SHP77 treated with DMSO at 0.1 percent for 48 hours (cell line): ENCODE measurements at regions not wholly inside any gene's neighbourhood (a gene's known extent, or its start where the extent isn't known, plus 50 kb on each side); places are given as distances from the start of the nearest gene placed in this dataset.
"Not testable (repeated sequence)": the region's sequence is repeated elsewhere in the genome, so short reads cannot be mapped to it uniquely, and the experiment has no call there.

Source experiments
- DNase-seq: peaks from one replicate; lab custom pipeline; 2025; lab: John Stamatoyannopoulos, UW

DNA sequence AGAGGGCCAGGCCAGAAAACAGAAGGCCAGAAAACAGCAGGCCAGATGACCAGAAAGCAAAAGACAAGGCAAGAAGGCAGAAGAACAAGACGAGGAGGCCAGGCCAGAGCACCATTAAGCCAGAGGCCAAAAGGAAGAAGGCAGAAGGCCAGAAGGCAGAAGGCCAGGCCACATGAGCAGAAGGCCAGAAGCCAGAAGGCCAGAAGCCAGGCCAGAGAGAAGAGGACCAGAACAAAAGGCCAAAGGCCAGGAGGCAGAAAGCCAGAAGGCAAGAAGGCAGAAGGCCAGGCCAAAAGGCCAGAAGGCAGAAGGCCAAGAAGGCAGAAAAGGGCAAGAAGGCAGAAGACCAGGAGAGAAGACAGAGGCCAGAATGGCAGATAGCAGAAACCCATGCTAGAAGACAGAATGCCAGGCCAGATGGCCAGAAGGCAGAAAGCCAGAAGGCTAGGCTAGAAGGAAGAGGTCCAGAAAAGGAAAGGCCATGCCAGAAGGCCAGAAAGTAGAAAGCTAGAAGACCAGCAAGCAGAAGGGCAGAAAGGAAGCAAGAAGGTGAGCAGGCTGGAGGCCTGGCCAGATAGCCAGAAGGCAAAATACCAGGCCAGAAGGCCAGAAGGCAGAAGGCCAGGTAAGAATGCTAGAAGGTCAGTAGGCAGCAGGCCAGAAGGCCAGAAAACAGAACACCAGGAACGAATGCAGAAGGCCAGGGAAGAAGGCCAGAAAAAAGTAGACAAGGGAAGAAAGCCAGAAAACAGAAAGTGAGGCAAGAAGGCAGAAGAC is 187.6 kb downstream of the TUBA3C start:
- DNase-seq, result no peak

DNA sequence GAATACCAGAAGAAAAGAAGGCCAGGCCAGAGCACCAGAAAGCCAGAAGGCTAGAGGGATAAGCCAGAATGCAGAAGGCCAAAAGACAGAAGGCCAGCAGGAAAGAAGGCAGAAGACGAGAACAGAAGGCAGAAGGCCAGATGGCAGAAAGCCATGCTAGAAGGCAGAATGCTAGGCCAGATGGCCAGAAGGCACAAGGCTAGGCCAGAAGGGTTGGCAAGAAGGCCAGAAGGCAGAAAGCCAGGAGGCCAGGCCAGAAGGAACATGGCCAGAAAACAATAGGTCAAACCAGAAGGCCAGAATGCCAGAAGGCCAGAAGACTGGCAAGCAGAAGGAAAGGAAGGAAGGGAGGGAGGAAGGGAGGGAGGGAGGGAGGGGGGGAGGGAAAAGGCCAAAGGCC is 188.8 kb downstream of the TUBA3C start:
- no peak for DNase-seq

DNA sequence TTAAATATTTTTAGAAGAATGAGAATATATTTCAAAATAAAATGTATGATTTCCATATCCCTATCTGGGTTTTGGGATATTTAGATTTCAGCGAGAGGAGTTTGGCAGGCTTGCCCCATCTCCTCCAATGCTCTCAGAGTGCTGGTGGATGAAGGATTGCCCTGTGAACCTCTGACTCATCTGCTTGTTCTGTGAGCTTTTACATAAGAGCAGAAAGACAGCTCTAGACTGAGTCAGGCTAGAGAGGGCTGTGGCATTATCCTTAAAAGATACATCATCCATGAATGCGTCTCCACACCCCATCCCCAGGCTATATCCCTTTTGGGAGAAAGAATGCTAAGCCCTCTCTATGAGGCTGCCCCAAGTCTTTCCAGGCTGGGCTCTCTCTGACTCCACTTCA is 190.6 kb downstream of the TUBA3C start:
- DNase-seq, result no peak

DNA sequence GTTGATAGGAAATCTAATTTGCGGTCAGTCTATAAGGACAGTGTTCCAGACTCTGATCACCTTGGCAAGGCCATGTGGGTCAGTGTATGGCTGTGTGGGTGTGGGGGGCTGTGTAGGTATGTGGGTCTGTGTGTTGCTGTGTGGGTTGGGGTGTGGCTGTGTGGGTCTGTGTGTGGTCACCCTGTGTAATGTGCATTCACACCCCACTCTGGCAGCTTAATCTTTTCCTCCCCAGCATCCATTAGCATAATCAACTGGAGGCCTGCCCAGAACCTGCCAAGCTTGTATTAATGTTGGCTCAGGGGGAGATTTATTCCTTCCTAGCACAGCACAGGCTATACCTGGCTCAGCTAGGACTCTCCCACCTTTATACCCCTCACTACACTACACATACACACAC is 203.2 kb downstream of the TUBA3C start:
- DNase-seq, result no peak

DNA sequence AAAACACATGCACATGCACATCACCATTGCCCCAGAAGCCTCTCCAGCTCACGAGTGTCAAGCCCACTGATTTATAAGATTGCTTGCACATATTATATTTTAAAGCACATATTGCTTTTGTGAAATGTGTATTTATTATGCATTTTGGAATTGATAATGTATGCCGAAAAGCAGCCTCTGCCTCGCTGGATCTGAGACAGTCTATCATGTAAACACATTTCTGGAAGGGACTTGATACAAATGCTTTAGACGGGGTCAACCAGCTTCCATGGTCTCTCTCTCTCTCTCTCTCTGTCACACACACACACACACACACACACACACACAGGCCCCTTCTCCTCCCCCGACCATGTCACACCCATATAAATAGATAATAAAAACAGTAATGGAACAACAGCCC is 203.8 kb downstream of the TUBA3C start:
- no peak for DNase-seq

DNA sequence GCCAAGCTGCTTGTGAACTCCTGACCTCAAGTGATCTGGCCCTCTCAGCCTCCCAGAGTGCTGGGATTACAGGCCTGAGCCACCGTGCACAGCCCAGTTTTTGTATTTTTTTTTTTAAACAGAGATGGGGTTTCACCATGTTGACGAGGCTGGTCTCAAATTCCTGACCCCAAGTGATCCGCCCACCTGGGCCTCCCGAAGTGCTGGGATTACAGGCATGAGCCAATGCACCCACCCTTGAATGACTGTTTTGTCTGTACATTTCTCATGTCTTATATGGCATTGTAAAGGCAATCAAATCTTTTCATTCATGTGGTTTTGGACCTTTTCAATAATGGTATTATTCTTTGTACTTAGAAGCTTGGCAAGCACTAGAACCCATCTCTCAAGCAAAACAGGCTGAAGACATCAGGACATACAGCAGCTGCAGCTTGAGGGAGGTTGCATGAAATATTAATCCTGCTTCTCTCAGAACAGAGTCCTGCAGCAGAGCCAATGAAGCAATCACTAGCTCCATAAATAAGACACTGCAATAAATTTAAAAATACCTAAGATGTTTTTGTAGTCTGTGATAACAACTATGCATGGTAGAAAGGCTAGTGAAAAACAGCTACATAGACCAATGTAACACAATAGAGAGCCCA is 209.9 kb downstream of the TUBA3C start:
- no peak for DNase-seq

DNA sequence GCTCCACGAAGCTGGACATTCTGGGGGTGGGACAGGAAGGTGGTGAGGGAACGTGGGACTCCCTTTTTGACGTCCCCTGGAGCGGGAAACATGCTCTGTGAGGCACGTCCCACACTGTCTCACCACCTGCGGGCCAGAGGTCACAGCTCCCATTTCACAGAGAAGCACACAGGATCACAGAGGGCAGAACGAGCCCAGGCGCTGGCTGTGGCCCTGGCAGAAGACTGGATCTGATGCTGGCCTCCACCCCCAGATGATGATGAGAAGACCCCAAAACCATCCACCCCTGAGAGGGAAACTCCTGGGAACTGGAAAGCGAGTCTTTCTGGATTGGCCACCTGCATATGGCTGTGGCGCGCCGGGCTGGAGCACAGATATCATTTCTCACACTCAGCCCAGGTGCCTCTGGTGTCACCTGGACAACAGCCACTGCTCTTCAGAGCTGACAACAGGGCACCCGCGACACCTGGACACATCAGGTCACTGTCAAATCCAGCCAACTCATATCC is 216.2 kb downstream of the TUBA3C start:
- DNase-seq, result no peak

DNA sequence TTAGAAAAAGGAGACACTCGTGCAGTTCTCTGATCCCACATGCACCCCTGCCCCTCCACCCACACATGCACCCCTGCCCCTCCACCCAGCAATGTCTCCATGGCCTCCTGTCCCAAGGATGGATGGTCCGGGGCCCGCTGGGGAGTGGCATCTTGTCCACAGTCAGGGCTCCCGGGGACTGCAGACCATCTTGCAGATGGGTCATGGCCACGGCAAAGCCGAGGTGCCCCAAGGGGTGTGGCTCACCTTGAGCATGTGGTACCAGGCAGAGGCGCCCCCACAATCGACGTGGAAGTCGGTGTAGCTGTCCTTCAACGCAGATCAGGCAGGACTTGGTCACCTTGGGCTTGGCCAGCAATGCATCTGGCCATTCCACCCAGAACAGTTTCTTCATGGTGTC is 216.7 kb downstream of the TUBA3C start:
- DNase-seq, result no peak

DNA sequence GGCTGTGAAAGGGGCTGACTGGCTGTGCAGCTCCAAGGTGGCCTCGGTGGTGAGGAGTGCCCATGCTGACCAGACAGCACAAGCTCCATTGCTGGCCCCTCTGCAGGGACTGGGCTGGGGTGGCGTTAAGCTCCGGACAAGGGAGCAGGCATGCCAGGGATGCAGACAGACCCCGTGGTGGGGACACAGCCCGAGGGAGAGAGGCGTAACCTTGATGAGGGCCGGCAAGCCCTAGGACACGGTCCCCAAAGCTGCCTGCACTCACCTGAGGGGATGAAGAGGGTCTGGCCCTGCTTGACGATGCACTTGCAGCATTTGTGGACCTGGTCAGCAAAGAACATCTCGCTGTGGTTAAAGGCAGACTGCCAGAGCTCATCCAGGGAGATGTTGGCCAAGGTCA is 217.9 kb downstream of the TUBA3C start:
- DNase-seq, result not testable (repeated sequence)

DNA sequence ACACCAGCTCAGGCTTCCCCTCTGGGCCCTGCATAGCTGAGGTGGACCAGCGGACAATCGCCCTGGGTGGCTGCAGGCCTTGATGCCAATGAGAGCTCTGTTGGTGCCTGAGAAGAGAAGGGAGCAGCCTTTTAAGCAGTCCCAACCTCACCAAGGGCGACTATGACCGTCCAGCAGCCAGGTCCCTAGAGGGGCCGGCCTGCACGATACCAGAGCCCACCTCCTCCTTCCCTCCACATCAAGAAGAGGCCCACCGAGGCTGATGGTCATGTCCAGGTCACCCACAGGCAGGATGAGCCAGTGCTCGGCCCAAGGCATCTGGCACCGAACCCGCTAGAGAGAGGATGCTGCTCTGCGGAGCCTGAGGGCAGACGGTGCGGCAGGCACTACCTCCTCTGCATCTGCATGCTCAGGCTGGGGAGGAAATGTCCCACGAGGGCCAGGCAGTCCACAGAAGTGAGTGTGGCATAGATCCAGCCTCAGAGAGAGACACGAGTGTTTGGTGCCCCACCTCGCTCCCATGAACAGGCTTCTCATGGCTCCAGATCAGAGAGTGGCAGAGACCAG is 219.4 kb downstream of the TUBA3C start:
- no peak for DNase-seq

DNA sequence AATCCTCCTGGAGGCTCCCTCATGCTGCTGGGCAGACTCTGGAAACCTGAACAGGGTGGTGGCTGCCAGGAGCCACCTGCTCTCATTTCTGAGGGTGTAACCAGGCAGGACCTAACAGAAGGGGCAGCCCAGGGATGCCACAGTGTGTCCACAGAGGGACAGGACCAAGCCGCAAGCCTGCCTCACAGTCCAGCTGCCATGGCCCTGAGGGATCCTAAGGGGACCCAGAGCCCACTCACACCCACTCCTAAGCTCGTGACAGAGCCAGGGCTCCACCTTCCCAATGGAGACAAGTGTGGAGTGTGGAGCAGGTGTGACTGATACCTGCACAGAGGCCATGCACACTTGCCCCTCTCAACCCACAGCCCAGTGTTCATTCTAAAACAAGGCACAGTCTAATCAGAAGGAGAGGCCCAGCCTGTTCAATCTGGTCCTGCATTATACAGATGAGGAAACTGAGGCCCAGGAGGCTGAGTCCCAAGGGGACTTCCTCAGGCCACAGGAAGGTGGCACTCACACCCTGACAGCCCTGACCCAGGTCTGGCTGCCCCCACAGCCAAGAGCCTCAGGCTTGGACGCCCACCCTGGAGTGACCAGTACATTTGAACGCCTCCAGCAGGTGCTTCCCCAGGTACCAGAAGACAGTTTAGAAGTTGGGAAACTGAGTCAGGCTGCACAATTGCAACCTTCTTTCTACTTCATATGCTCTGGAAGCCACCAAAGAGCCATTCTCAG is 220.1 kb downstream of the TUBA3C start:
- no peak for DNase-seq

DNA sequence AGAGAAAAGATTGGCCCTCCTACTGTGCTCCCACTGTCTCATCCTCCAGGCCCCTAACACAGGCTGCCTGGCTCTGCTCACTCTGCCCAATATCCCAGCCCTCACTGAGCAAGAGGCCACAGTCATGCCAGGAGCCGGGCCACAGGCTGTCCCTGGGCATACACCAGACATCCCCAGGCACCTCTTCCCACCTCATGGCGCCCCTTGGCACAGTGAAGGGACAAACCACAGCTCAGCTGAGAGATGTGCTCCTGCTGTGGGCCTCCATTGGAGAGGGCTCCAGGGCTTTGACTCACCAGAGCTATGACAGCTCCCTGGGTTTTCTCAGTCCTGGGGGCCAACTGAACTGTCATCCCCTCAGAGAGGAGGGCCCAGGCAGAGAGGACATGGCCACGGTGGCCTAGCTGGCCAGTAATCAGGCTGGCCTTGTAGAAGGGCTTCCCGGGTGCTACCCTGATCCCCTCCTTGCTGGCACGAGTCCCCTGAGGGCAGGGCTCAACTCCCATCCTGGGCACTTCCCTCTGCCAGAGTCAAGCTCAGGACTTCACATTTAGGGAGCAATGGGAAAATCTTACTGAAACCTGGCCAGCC is 220.9 kb downstream of the TUBA3C start:
- DNase-seq, result no peak

DNA sequence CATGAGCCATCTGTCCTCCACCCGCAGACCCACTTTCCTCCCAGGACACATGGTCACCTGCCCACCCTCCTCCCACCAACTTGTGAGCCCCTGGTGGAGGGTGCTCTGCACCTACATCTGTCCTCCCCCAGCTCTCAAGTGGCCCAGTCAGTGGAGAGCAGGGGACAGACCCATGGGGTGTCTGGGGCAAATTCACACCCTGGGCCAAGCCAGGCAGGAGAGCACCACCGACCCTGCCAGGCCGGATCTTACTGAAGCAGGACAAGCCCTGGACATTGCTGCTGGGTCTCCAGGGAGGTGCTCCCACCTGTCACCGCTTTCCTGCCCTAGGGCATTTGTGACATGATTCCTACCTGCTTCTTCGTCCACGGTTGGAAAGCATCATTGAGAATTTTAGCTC is 221.6 kb downstream of the TUBA3C start:
- no peak for DNase-seq

DNA sequence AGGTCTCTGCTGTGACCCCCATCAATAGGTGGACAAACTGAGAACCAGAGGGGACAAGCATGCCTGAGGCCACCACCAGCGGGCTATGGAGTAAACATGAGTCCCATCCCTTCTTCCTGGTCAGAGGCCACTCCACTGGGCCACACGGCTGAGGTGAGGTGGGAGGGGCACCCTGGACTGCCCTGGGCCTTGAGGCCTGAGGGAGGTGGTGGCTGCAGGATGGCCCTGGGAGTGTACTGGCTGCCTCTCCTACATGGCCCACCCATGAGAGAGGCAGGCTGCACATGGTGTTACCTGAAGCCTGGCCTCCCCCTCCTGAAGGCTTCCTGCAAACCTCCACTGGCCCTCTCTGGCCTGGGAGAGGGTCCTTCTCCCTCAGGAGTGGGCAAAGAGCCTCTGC is 222.4 kb downstream of the TUBA3C start:
- DNase-seq, result no peak

DNA sequence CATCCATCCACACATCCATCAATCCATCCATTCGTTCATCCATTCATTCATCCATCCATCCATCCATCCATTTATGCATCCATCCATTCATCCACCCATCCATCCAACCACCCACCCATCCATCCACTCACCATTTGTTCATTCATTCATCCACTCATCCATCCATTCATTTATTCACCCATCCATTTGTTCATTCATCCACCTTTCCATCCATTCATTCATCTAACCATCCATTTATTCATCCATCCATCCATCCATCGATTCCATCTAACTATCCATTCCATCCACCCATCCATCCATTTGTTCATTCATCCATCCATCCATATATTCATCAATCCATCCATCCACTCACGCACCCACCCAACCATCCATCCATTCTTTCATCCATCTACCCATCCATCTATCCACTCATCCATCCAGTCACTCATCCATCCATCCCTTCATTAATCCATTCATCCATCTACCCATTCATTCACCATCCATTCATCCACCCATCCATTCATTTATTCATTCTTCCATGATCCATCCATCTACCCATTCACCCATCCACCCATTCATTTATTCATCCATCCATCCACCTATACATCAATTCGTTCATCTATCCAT is 225.0 kb downstream of the TUBA3C start:
- no peak for DNase-seq

DNA sequence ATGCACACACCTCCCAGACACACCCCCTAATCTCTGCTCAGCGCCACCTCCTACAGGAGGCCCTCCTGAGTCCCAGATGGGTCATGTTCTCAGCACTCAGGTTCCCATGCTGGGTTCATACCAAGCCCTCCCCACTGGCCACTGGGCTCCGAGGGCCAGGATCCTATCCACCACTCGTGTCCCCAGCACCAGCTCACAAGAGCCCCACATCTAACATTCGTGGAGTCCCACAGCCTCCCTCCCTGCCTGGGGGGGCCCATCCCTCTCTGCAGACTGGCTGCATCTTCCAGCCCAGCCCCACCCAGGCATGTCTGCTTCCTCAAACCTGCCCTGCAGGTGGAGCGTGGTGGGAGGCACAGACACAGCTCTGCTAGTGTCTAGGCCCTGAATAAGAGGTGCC is 227.4 kb downstream of the TUBA3C start:
- DNase-seq, result no peak

DNA sequence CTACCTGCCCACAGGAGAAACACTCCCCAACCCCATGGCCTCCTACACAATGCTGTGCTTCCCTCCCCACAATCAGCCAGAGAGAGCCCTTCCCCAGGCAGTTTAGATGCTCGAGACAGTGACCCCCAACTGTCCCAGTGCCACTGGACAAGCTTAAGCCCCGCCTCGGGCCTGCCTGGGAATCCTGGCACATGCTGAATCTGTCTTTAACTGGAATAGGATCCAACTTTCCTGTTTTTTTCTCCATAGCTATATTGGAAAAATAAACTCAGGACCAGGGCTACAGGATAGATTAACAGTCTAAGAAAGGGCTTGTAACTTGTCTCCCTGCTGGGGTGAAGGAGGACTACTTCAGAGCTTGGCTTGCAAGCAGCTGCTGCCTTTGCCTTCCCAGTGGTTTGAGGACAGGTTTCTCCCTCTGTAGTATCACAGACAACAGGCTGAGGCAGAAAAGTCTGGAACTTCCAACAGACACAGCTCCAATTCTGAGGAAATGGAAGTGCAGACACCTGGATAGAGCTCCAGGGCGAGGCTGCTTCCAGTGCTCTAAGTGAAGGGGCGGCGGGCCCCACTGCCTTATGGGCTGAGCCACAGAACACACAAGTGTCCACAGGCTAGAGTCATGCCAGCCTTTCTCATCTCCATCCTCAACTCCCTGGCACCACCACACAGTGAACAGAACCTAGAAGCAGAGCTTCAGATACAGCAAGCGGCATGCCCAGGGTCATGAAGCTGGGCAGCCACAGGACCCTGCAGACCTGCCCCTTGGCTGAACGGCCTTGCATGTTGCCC is 228.3 kb downstream of the TUBA3C start:
- no peak for DNase-seq

DNA sequence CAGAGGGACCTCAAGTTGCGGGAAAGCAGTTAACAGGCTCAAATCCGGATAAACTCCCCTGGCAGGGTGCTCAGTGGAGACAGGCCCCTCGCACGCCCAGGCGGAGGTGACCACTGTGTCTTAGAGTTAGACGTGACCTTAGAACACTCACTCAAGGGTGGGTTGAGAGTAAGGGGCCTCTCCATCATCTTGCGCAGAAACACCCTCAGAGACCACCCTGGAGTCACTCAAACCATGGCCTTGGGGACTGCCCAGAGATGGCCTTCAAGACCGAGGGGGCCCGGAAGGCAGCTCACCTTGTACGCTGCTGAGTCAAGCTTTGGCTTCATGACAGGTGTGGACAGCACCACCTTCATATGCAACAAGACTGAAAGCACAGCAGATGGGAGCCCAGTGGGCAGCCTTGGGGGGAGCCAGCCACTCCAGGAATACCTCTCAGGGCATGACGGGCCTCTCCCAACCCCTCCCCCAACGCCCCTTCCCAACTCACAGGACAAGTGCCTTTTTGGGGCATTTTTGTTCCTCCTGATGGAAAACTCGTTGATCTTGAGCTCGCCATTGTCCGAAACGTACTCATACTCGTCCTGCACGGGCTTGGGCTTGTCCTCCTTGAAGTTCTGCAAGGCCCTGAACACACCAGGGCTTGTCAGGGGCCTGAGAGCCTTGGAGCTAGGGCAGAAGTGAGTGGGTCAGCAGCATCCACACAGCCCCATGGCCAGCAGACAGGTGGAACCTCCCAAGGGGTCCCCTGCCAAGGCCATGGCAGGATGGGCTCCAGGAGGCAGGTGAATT is 229.2 kb downstream of the TUBA3C start:
- no peak for DNase-seq

DNA sequence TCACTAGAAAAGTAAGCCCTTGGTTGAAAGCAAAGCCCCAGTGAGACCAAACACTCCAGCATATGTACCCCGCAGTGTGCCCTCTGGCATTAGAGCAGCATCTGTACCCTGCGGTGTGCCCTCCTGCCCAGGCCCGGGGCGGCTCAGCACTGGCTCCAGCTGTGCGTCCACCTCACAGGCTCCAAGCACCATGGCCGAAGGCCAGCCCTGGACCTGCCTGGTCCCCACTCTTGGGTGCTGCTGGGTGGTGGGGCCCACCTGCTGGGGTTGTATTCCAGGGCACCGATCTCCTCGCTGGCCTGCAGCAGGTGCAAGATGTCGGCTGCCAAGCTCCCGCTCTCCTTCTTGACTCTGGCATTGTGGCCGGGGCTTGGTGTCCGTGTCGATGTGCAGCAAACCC is 230.2 kb downstream of the TUBA3C start:
- no peak for DNase-seq

DNA sequence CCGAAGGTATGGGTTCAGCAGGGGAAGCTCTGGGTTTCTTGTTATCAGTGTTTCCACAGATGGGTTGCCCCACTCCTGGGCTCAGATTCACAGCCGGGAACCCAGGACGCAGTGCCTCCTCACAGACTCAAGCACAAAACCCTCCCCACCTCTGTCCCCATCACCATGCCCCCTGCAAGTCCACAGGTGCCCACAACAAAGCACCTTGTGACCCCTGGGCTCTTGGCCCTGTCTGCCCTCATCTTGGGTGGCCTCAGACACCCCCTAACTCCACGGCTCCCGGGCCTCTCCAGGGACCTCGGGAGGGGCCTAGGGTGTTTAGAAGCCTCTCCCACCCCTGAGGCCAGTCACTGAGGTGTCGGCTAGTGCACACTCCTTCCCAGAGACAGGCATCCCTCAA is 231.7 kb downstream of the TUBA3C start:
- no peak for DNase-seq

DNA sequence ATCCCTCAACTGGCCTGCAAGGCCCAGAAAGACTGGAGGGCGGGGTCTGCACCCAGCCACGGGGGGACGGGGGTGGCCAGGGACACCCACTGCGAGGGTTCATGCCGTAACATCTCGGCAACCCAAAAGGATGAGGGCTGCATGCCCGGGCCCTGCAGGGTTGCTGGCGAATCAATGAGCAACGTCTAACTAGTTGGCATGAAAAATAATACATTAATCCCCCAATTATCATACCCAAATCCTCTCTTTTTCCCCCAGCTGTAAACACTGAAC is 232.2 kb downstream of the TUBA3C start:
- DNase-seq, result no peak
